ENCODE measurements at regions not wholly inside any gene's neighbourhood (a gene's known extent, or its start where the extent isn't known, plus 50 kb on each side); places are given as distances from the start of the nearest gene placed in this dataset.
A peak's percentile ranks its signal among the peaks of the same experiment; 100 is the strongest.

DNA sequence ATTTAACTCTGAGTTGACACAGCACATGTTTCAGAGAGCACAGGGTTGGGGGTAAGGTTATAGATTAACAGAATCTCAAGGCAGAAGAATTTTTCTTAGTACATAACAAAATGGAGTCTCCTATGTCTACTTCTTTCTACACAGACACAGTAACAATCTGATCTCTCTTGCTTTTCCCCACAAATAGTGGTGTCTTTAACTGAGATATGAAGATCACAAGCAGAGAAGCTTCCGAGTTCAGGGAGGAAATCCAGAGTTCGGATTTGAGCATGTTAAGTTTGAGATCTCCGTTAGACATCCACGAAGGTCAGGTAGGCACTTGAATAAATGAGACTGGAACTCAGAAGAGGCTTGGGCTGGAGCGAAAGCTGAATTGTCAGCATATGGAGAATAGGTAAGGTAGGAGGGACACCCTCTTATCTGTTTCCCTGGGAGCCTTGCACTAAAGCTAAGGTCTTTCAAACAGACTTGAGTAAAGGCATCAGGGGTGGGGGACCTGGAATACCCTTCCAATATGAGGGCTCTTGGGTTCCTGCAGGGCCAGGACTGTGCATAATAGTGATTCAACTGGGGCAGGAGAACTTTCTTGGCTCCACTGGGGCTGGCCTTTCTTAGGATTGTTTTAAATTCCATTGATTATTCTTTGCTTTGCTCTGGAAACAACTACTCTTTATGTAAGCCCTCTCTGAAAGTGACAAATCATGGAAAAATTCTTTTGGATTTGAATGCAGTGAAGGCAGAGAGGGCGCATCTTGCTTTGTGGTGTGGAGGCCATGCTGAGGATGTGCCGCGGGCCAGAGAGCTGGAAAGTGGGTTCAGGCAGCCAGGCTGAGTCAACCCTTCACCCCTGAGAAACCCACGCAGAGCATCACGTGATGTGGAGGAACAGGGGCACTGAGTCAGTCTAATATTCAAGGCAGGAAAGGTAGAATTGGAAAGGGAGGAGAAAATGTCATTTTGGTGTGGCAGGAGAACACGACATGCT, 62.7 kb upstream of the AMPD3 start:
- no peak overlapping the region for H3K4me3 ChIP-seq (replicated peaks in 1 of 2; ENCODE audit: low read depth in 2 of 2, low read length in 2 of 2)
- no peak for DNase-seq (ENCODE audit: low read depth in 2 of 2)
- TF ChIP-seq, protein P1, sequence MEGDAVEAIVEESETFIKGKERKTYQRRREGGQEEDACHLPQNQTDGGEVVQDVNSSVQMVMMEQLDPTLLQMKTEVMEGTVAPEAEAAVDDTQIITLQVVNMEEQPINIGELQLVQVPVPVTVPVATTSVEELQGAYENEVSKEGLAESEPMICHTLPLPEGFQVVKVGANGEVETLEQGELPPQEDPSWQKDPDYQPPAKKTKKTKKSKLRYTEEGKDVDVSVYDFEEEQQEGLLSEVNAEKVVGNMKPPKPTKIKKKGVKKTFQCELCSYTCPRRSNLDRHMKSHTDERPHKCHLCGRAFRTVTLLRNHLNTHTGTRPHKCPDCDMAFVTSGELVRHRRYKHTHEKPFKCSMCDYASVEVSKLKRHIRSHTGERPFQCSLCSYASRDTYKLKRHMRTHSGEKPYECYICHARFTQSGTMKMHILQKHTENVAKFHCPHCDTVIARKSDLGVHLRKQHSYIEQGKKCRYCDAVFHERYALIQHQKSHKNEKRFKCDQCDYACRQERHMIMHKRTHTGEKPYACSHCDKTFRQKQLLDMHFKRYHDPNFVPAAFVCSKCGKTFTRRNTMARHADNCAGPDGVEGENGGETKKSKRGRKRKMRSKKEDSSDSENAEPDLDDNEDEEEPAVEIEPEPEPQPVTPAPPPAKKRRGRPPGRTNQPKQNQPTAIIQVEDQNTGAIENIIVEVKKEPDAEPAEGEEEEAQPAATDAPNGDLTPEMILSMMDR (IDR thresholded peaks at IDR 0.05; ENCODE audit: low read depth, low read length) = no peak

DNA sequence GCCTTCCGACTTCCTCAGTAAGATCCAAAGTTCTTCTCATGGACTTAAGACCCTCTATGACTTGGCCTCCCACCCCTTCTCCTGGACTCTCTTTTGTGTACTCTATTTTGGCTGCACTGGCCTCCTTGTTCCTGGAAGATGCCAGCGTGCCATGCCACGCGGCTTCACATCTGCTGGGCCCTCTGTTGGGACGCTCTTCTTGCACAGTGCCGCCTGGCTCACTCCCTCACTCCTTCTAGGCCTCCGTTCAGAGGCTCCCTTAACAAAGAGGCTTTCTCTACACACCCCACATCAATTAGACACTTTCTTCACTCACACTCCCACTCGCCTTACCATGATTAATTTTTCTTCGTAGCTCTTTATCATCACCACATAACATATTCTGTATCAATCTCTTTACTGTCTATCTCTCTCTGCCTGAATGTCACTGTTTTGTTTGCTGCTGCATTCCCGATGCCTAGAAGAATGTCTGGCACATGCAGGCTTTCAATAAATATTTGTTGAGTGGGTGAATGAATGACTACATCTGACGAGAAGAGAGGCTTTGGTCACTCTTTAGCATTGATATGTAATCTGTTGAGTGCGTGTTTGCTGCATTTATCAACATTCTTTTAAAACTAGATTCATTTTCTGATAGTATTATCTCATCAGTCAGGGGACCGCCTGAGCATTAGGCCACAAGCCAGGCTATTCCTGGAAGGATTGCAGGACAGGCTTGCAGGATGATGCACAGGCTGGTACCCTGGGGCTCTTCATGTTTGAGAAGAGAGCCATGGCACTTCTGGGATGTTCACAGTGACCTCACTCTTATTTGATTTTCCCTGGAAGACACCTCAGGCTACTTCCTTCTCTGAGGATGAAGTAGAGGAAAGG, 60.6 kb upstream of the AMPD3 start:
- peak in 1 of 2 donors; percentile 56 for DNase-seq (ENCODE audit: low read depth in 2 of 2)
- TF ChIP-seq, protein P1 (IDR thresholded peaks at IDR 0.05; ENCODE audit: low read depth, low read length) = no peak
- no peak overlapping the region for H3K4me3 ChIP-seq (replicated peaks in 1 of 2; ENCODE audit: low read depth in 2 of 2, low read length in 2 of 2)

DNA sequence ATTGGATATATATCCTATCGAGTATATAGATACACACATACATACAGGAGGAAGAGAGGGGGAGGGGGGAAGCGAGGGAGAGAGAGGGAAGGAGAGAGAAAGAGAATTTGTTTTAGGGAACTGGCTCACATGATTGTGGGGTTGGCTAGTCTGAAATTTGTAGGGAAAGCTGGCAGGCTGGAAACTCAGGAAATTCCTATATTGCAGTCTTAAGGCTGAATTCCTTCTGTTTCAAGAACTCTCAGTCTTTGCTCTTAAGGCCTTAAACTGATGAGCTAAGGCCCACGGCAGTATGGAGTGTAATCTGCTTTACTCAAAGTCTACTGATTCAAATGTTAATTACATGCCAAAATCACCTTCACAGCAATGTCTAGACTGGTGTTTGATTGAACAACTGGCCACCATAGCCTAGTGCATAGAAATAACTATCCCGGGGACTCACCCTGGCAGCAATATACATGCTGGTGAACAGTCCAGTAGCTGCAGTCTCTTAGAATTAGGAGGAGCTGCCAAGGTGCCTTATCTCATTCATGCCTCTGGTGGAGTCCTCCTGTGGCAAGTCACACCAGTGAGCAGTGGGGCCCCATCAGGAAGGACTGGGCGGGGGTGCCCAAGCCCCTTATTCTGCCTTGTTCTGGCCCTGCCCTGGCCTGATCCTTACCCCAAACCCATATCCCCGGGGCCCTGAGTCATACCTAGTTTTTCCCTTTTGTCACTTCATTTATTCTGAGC, 59.7 kb upstream of the AMPD3 start:
- DNase-seq (ENCODE audit: low read depth in 2 of 2) = peak in 1 of 2 donors; percentile 41
- TF ChIP-seq, protein P1 (IDR thresholded peaks at IDR 0.05; ENCODE audit: low read depth, low read length) = no peak
- no peak overlapping the region for H3K4me3 ChIP-seq (replicated peaks in 1 of 2; ENCODE audit: low read depth in 2 of 2, low read length in 2 of 2)

DNA sequence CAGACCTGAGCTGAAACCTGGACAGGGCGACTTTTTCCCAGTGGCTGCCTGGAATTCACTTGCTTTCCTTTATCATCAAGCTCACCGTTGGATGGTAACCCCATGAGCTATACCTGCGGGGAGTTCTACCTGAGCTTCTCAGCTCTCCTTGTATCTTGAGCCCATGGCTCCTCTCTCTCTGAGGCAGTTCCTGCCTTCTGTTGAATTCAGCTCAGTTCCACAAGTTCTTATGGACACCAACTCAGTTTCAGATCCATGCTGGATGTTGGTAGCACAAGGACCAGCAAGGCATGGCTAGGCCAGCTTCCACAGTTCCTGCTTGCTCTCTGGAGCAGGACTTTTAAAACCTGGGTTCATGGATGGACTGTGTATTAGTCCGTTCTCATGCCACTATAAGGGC, 58.3 kb upstream of the AMPD3 start:
- no peak for DNase-seq (ENCODE audit: low read depth in 2 of 2)
- TF ChIP-seq, protein P1 (IDR thresholded peaks at IDR 0.05; ENCODE audit: low read depth, low read length) = no peak
- no peak overlapping the region for H3K4me3 ChIP-seq (replicated peaks in 1 of 2; ENCODE audit: low read depth in 2 of 2, low read length in 2 of 2)

DNA sequence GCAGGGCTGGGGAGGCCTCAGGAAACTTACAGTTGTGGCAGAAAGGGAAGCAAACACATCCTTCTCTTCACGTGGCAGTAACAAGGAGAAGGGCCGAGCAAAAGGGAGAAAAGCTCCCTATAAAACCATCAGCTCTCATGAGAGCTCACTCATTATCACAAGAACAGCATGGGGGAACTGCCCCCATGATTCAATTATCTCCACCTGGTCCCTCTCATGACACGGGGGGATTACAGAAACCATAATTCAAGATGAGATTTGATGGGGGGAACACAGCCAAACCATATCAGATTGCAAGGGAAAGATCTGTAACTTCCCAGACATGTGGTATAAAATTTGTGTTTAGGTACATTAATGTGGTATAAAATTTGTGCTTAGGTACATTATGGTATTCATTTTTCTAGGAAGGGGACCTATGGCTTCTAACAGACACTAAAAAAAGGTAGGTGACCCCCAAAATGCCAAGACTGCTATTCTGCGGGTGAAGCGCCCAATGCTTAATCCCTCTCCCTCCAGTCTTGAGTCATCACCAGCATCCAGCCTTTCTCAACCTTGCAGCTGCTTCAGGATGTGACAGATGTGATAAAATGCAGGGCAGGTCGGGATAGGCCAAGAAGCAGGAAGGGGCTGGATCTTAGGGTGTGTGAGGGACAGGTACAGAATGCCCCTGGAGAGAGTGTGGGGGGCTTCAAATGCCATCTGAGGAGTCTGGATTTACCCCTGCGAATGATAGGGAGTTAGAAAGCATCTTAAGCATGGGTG, 57.7 kb upstream of the AMPD3 start:
- DNase-seq (ENCODE audit: low read depth in 2 of 2) = peak in 1 of 2 donors; percentile 34
- TF ChIP-seq, protein P1 (IDR thresholded peaks at IDR 0.05; ENCODE audit: low read depth, low read length) = no peak
- no peak overlapping the region for H3K4me3 ChIP-seq (replicated peaks in 1 of 2; ENCODE audit: low read depth in 2 of 2, low read length in 2 of 2)
